ENCODE measurements at regions not wholly inside any gene's neighbourhood (a gene's known extent, or its start where the extent isn't known, plus 50 kb on each side); places are given as distances from the start of the nearest gene placed in this dataset.
"Not testable (repeated sequence)": the region's sequence is repeated elsewhere in the genome, so short reads cannot be mapped to it uniquely, and the experiment has no call there.

DNA sequence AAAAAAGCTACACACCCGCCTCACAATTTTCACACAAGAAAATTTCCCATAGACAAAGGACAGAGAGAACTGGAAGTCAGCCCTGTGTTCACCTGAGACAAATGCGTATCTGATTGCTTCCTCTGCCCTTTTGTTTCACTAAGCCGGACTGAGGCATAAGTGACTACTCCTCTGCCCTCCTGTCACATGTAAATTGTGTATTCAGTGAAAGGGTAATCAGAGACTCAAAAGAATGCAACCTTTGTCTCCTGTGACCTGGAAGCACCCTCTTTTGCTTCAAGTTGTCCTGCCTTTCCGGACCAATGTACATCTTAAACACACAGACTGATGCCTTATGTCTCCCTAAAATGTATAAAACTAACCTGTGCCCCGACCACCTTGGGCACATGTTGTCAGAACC, 483.8 kb upstream of the EYS start:
- no peak for DNase-seq (ENCODE audit: low spot score)
- TF ChIP-seq CTCF (IDR thresholded peaks at IDR 0.05; ENCODE audit: extremely low read depth, missing control alignments): no peak

GRCh38 chr6:66189915-66190314, 482.9 kb upstream of the EYS start:
- no peak for DNase-seq (ENCODE audit: low spot score)
- TF ChIP-seq CTCF (IDR thresholded peaks at IDR 0.05; ENCODE audit: extremely low read depth, missing control alignments): no peak

DNA sequence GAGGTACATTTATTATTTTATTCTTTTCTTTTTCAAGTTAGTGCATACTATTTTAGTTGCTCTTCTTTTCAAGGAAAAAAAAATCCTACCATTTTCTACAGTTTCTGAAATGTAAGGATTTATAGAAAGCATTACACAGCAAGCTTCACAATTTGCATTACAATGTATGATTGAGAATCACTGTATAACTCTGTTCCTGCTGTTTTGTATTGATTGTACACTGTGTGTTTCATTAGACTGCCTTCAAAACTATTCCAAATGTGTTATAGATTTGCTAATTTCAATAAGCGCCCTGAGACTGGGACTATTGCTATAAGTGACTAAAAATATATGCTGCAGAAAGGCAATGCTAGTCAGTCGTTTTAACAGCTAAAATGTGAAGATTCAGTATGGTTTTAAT, 479.7 kb upstream of the EYS start:
- no peak for TF ChIP-seq CTCF (IDR thresholded peaks at IDR 0.05; ENCODE audit: extremely low read depth, missing control alignments)
- DNase-seq (ENCODE audit: low spot score): no peak

GRCh38 chr6:66184091-66184490, 477.1 kb upstream of the EYS start:
- TF ChIP-seq CTCF (IDR thresholded peaks at IDR 0.05; ENCODE audit: extremely low read depth, missing control alignments): no peak
- no peak for DNase-seq (ENCODE audit: low spot score)

DNA sequence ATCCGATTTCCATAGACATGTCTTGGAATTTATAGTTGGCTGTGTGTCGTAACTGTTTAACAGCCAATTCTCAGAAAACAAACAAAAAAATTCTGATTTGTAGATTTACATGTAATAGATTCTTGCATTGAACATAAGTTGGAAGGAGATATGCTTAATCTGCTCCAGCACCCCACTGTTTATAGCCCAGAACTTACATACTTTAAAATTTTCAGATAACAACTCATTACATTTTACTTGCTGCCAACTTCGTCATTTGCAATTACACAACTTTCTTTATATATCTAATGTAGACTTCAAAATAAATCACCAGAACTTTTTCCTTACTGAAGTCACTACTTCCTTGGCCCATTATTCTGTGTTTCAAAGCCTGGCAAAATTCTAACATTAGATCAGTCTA, 472.3 kb upstream of the EYS start:
- DNase-seq (ENCODE audit: low spot score): no peak
- TF ChIP-seq CTCF (IDR thresholded peaks at IDR 0.05; ENCODE audit: extremely low read depth, missing control alignments): no peak

GRCh38 chr6:66173587-66173986, 466.6 kb upstream of the EYS start:
- no peak for TF ChIP-seq CTCF (IDR thresholded peaks at IDR 0.05; ENCODE audit: extremely low read depth, missing control alignments)

DNA sequence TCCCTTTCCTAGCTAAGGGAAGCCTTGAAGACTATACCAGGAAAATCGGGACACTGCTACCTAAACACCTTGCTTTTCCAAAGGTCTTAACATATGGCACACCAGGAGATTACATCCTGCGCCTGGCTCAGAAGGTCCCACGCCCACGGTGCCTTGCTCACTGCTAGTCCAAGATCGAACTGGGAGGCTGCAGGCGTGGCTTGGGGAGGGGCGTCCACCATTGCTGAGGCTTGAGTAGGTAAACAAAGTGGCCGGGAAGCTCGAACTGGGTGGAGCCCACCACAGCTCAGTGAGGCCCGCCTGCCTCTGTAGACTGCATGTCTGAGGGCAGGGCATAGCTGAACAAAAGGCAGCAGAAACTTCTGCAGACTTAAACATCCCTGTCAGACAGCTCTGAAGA, 459.7 kb upstream of the EYS start:
- not testable (repeated sequence) for DNase-seq (ENCODE audit: low spot score)

More at GRCh38 chr6:66173587-66173986, 466.6 kb upstream of the EYS start:
- no peak for DNase-seq (ENCODE audit: low spot score)

DNA sequence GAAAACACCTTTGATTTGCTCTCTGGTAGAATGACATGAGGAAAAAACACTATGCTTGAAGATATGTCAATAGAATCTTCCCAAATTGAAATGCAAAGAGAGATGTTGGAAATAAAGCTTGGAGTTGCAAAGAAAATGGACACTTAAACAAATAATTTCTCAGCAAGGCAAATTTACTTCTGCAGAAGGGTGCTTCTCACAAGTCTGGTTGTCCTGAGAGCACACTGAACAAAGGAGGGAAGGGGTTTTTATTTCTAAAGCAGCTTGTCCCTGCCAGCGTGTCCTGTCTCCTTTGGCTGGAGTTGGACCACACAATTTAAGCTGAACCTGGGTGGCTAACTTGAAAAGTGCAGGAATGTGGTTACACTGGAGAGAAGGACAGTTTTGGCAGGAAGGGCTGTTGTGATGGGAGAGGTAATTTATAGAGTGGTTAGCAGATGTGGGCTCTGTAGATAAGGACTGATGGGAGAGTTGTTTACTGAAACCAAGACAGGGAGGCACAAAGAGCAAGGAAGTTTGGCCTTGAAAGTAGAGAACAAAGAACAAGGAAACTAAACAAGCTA, 454.6 kb upstream of the EYS start:
- no peak for DNase-seq (ENCODE audit: low spot score)
- no peak for TF ChIP-seq CTCF (IDR thresholded peaks at IDR 0.05; ENCODE audit: extremely low read depth, missing control alignments)

Measured in GM20000 (cell line).